GM19023 (cell line): ENCODE measurements at regions not wholly inside any gene's neighbourhood (a gene's known extent, or its start where the extent isn't known, plus 50 kb on each side); places are given as distances from the start of the nearest gene placed in this dataset.
A peak's percentile ranks its signal among the peaks of the same experiment; 100 is the strongest.

ENCODE experiments used
- ATAC-seq: cut with Tn5 transposase; IDR thresholded peaks from one replicate; pipeline ENCODE4 v1.9.1; 2021; ENCODE audit warnings: mild to moderate bottlenecking, moderate library complexity; ENCODE audit not compliant: unreplicated experiment

DNA sequence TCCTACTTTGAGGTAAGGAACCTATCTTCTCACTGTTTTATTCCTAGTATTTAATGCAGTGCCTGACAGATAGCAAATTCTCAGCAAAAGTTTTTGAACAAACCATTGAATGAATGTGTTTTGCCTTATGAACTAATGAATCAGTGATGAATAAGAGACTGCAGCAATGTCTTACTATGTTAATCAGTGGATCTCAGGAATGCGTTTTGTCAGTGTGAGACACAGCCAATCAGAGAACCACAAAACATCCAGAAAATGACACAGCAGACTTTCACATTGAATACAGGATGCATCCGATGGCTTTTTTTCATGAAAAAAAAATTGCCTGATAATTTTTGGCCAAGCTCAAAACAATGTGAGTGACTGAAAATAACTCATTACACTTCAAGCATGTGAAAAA lies 270.5 kb downstream of the BMP2 start:
- no peak for ATAC-seq

DNA sequence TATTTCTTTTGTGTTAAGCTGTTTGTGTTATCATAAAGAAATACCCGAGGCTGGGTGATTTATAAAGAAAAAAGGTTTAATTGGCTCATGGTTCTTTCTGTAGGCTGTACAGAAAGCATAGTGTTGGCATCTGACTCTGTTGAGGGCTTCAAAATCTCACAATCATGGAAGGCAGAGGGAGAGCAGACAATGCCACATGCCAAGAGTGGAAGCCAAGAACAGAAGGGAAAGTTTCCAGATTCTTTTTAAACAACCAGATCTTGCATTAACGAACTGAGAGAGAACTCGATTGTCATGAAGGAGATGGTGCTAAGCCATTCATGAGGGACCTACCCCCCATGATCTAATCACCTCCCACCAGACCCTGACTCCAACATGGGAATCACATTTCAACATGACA lies 290.1 kb downstream of the BMP2 start:
- ATAC-seq = no peak

- no peak for ATAC-seq
These were observed 311.3 kb downstream of the BMP2 start for GRCh38 chr20:7078804-7079203.

- ATAC-seq = no peak
These were observed 313.0 kb downstream of the BMP2 start for GRCh38 chr20:7080472-7080871.

DNA sequence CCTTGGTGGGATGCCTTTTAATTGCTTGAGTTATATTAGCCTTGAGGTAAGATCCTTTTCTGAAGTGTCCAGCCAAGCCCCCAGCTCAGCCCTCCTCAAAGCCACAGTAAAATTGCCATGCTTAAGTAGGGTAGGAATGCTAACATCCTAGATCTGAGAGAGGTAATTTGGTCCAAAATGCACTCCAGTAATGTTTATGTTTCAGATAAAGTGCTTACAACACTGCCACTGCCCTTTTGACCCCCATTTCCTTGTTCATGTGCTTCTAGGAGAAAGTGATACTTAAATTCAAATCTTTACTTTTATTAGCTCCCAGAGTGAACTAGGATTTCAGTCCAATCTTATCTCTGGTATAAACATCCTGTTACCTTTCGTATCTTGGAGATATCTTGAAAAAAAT lies 318.0 kb downstream of the BMP2 start:
- ATAC-seq = no peak

- ATAC-seq = no peak
These were observed 320.3 kb downstream of the BMP2 start for GRCh38 chr20:7087803-7088202.

GRCh38 chr20:7090001-7090400 lies 322.5 kb downstream of the BMP2 start:
- no peak for ATAC-seq

DNA sequence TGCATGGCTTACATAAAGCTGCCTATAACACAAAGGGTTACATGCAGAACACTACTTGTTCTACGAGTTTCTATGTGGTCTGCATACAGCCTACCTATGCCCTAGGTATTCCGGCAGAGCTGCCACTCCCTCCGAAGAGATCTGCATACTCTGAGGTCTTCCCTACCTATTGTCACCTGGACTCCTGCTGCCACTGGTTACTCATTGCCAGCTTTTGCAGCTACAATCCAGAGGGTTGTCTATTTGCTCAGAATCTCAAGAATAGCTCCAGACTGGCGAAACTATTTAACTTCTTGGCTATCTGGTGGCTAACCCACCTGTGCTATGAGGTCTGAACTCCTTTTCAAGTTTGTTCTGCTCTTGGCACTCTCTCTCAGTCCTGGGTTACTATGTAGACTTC lies 323.3 kb downstream of the BMP2 start:
- no peak for ATAC-seq

- ATAC-seq = no peak
These were observed 324.2 kb downstream of the BMP2 start for GRCh38 chr20:7091655-7092054.

- no peak for ATAC-seq
These were observed 327.0 kb downstream of the BMP2 start for GRCh38 chr20:7094438-7094997.

- no peak for ATAC-seq
These were observed 339.4 kb downstream of the BMP2 start for GRCh38 chr20:7106910-7107309.

- ATAC-seq = no peak
These were observed 341.4 kb downstream of the BMP2 start for GRCh38 chr20:7108929-7109328.

GRCh38 chr20:7113577-7114466 lies 346.3 kb downstream of the BMP2 start:
- ATAC-seq = no peak

- ATAC-seq = no peak
These were observed 356.0 kb downstream of the BMP2 start for GRCh38 chr20:7123457-7123856.

DNA sequence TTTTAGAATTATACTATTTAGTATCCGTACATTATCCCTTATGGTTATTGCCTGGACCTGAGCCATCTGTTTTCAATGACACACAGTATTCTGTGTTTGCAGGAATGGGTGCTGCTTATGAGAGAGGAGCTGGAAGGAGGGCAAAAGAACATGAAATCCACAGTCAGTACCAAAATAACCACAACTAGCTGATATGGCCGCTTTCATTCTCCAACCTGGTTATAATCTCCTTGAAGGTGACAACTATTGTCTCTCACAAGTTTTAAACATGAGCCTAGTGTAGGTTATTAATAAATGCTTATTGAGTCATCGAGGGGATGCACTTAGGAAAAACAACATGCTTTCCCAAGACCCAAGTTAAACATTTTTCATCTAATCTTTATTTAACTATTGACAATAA lies 356.6 kb downstream of the BMP2 start:
- no peak for ATAC-seq

- ATAC-seq = no peak
These were observed 369.4 kb downstream of the BMP2 start for GRCh38 chr20:7136886-7137285.

GRCh38 chr20:7137395-7138151 lies 370.1 kb downstream of the BMP2 start:
- peak; percentile 63 for ATAC-seq

- ATAC-seq = no peak
These were observed 377.0 kb downstream of the BMP2 start for GRCh38 chr20:7144464-7144863.

GRCh38 chr20:7146552-7147219 lies 379.2 kb downstream of the BMP2 start:
- ATAC-seq = no peak

DNA sequence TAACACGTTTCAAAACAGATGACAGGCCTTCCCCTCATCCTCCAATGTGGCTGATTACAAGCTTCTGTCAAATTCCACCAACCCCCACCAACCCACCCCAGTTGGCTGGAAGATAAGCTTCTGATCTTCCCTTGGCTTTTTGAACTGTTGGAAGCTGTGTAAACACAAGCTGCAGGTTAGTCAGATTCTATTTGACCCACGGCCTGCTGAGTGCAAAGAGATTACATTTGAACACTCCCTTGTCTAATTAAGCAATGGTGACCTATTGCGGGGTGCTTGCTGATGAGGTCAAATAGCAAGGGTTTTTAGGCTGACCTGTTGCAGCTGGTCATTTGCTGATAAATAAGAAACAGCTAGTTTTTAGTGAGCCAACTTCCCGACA lies 379.7 kb downstream of the BMP2 start:
- ATAC-seq = no peak

DNA sequence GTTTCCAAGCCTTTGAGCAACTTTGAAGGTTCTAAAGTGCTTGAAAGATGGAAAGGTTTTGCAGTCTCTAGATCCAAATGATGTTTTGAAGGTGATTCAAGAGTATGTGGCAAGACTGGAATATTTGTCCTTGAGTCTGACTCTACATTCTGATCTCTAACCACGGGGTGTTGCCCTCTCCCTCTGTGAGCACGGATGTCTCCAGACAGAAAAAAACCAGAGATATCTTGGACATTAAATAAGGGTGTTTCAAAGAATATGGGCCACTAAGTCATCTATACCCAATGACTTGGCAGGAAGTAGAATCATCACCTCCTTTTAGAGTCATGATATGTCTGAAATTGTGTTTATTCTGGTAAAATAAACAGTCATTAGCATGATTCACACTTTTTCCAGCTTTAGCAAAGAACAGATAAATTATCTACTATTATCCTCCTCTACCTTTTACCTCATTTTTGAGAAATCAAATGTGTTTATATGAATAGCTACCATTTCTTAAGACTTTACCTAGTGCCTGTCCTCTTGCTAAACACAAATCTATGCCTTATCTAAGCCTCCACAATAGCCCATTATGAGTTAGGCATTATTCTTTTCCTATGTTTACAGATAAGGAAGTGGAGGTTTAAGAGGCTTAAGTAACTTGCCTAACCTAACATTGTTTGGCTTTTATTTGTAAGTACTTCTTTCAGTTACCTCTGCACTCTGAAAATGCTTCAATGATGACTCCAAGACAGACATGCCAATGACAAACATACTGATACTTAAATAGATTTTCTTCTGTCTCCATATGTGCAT lies 384.4 kb downstream of the BMP2 start:
- no peak for ATAC-seq
